ENCODE measurements at regions not wholly inside any gene's neighbourhood (a gene's known extent, or its start where the extent isn't known, plus 50 kb on each side); places are given as distances from the start of the nearest gene placed in this dataset.

DNA sequence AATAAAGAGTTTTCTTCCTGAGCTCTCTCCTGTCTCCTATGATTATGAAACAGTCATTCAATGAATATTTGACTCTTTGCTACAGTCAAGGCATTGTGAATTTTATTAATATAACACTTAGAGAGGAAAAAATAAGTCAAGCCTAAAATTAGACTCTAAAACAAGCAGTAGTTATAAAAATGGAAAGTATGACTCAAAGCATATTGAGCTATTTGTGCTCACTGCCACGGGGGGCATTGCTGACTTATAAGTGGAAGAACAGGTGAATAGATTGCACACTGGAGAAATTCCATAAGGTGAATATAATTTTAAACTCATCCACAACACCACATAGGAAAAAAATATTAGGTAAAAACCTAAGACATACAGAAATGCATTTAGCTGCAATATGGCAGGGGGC, 87.7 kb upstream of the CCDC196 start:
- no peak for DNase-seq
- no peaks in the 10 kb centered on the region for H3K27me3 ChIP-seq (replicated peaks)
- no peak overlapping the region for H3K4me3 ChIP-seq (ENCODE audit: low read depth, low read length)
- H3K36me3 ChIP-seq (replicated peaks): no peaks in the 10 kb centered on the region
- no peak overlapping the region for H3K27ac ChIP-seq
- TF ChIP-seq CTCF (IDR thresholded peaks at IDR 0.05; ENCODE audit: low read depth, low read length, missing control alignments): no peak
- in situ Hi-C loops (cut with HindIII; ENCODE audit: low pct_ligation_motif_present, low sequenced_read_pairs): no loop called here

GRCh38 chr14:66401449-66402095, 84.6 kb upstream of the CCDC196 start:
- H3K27me3 ChIP-seq (replicated peaks): no peaks in the 10 kb centered on the region
- peak; percentile 1 for DNase-seq
- H3K36me3 ChIP-seq (replicated peaks): no peaks in the 10 kb centered on the region
- in situ Hi-C loops (cut with HindIII; ENCODE audit: low pct_ligation_motif_present, low sequenced_read_pairs): no loop called here
- H3K4me3 ChIP-seq (ENCODE audit: low read depth, low read length): no peak overlapping the region
- peak; percentile 62 for TF ChIP-seq CTCF (IDR thresholded peaks at IDR 0.05; ENCODE audit: low read depth, low read length, missing control alignments)
- H3K27ac ChIP-seq: no peak overlapping the region

DNA sequence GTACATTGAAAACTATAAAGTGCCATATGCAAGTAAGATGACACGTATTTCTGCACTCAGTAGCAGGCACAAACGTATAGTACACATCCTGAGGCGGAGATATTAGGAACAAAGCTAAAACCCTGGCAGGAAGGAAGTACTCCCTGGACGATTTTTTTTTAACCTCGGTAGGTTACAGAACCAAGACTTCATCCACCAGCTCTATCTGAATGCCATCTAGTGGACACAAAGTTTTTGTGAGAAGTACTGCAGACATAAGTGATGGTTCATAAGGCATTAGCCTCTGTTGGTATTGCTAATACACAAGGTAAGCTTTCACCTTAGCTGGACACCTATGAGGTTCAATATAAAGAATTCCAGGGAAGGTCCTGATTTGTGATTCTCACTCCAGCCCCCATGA, 83.0 kb upstream of the CCDC196 start:
- in situ Hi-C loops (cut with HindIII; ENCODE audit: low pct_ligation_motif_present, low sequenced_read_pairs): no loop called here
- peak; percentile 50 for TF ChIP-seq CTCF (IDR thresholded peaks at IDR 0.05; ENCODE audit: low read depth, low read length, missing control alignments)
- Histone ChIP-seq H3K36me3 (replicated peaks) (no peaks in the 10 kb centered on the region), H3K27me3 (replicated peaks) (no peaks in the 10 kb centered on the region), H3K27ac (no peak overlapping the region), H3K4me3 (ENCODE audit: low read depth, low read length) (no peak overlapping the region)
- DNase-seq: peak; percentile 8

GRCh38 chr14:66404051-66404545, 82.1 kb upstream of the CCDC196 start:
- in situ Hi-C loops (cut with HindIII; ENCODE audit: low pct_ligation_motif_present, low sequenced_read_pairs): no loop called here
- no peaks in the 10 kb centered on the region for H3K27me3 ChIP-seq (replicated peaks)
- no peak overlapping the region for H3K27ac ChIP-seq
- H3K36me3 ChIP-seq (replicated peaks): no peaks in the 10 kb centered on the region
- H3K4me3 ChIP-seq (ENCODE audit: low read depth, low read length): no peak overlapping the region
- TF ChIP-seq CTCF (IDR thresholded peaks at IDR 0.05; ENCODE audit: low read depth, low read length, missing control alignments): no peak
- no peak for DNase-seq

GRCh38 chr14:66405158-66405557, 81.0 kb upstream of the CCDC196 start:
- Histone ChIP-seq H3K27me3 (replicated peaks) (no peaks in the 10 kb centered on the region), H3K36me3 (replicated peaks) (no peaks in the 10 kb centered on the region), H3K27ac (no peak overlapping the region), H3K4me3 (ENCODE audit: low read depth, low read length) (no peak overlapping the region)
- in situ Hi-C loops (cut with HindIII; ENCODE audit: low pct_ligation_motif_present, low sequenced_read_pairs): no loop called here
- TF ChIP-seq CTCF (IDR thresholded peaks at IDR 0.05; ENCODE audit: low read depth, low read length, missing control alignments): no peak
- DNase-seq: peak; percentile 80

- in situ Hi-C loops (cut with HindIII; ENCODE audit: low pct_ligation_motif_present, low sequenced_read_pairs): no loop called here
- Histone ChIP-seq H3K27me3 (replicated peaks) (no peaks in the 10 kb centered on the region), H3K36me3 (replicated peaks) (no peaks in the 10 kb centered on the region), H3K27ac (no peak overlapping the region), H3K4me3 (ENCODE audit: low read depth, low read length) (no peak overlapping the region)
- TF ChIP-seq CTCF (IDR thresholded peaks at IDR 0.05; ENCODE audit: low read depth, low read length, missing control alignments): no peak
- no peak for DNase-seq
Measured at GRCh38 chr14:66413901-66414300, 72.3 kb upstream of the CCDC196 start.

Data from brain microvascular endothelial cell (primary cell).